GM18873 (cell line): ENCODE measurements at regions not wholly inside any gene's neighbourhood (a gene's known extent, or its start where the extent isn't known, plus 50 kb on each side); places are given as distances from the start of the nearest gene placed in this dataset.

Experiments used
- ATAC-seq: cut with Tn5 transposase; IDR thresholded peaks from one replicate; pipeline ENCODE4 v1.9.1; 2021; ENCODE audit warnings: mild to moderate bottlenecking, moderate library complexity, moderate number of reproducible peaks; ENCODE audit not compliant: unreplicated experiment, low FRiP score

- no peak for ATAC-seq
Observed at GRCh38 chr5:136811551-136811950, 446.2 kb upstream of the TRPC7 start.

- no peak for ATAC-seq
Observed at GRCh38 chr5:136811086-136811485, 445.7 kb upstream of the TRPC7 start.

- ATAC-seq, result no peak
Observed at GRCh38 chr5:136810261-136810801, 445.0 kb upstream of the TRPC7 start.

GRCh38 chr5:136809382-136809781 lies 444.0 kb upstream of the TRPC7 start:
- no peak for ATAC-seq

GRCh38 chr5:136808756-136809155 lies 443.4 kb upstream of the TRPC7 start:
- no peak for ATAC-seq

- ATAC-seq, result no peak
Observed at GRCh38 chr5:136805466-136805865, 440.1 kb upstream of the TRPC7 start.

- ATAC-seq, result no peak
Observed at GRCh38 chr5:136802383-136802782, 437.0 kb upstream of the TRPC7 start.

GRCh38 chr5:136799806-136800372 lies 434.5 kb upstream of the TRPC7 start:
- no peak for ATAC-seq

GRCh38 chr5:136793300-136793699 lies 428.0 kb upstream of the TRPC7 start:
- no peak for ATAC-seq

- no peak for ATAC-seq
Observed at GRCh38 chr5:136781464-136781863, 416.1 kb upstream of the TRPC7 start.

GRCh38 chr5:136780518-136780917 lies 415.2 kb upstream of the TRPC7 start:
- ATAC-seq, result no peak

- ATAC-seq, result no peak
Observed at GRCh38 chr5:136776022-136776927, 410.9 kb upstream of the TRPC7 start.

GRCh38 chr5:136772491-136772890 lies 407.1 kb upstream of the TRPC7 start:
- no peak for ATAC-seq

GRCh38 chr5:136769900-136770684 lies 404.7 kb upstream of the TRPC7 start:
- peak; percentile 50 for ATAC-seq

GRCh38 chr5:136769093-136769492 lies 403.7 kb upstream of the TRPC7 start:
- no peak for ATAC-seq

GRCh38 chr5:136768457-136768856 lies 403.1 kb upstream of the TRPC7 start:
- ATAC-seq, result no peak

GRCh38 chr5:136766456-136766855 lies 401.1 kb upstream of the TRPC7 start:
- ATAC-seq, result no peak

GRCh38 chr5:136764601-136765000 lies 399.3 kb upstream of the TRPC7 start:
- ATAC-seq, result no peak

- no peak for ATAC-seq
Observed at GRCh38 chr5:136763548-136763947, 398.2 kb upstream of the TRPC7 start.

- ATAC-seq, result no peak
Observed at GRCh38 chr5:136754216-136754615, 388.9 kb upstream of the TRPC7 start.
